Stimulated activated naive B cell treated with anti-CD40 and anti-IgM and Interleukin-4, amounts not matched to agents 10 μg/mL and 1 μg/mL and 100 μg/mL, for 72 hours (primary cell): ENCODE measurements at regions not wholly inside any gene's neighbourhood (a gene's known extent, or its start where the extent isn't known, plus 50 kb on each side); places are given as distances from the start of the nearest gene placed in this dataset.

Experiments used
- ATAC-seq, 2 donors: fragments of 150-1000 bp; cut with Tn5 transposase; replicated peaks; 2 replicates each; pipeline ENCODE4 v1.10.0; 2021; ENCODE audit warnings: moderate library complexity in 1 of 2
- DNase-seq: peaks from one replicate; pipeline ENCODE4 v3.0.0; 2021
- H3K27ac Mint-ChIP-seq: one replicate; pipeline ENCODE4 v1.8.0; 2022; ENCODE audit warnings: mild to moderate bottlenecking, mixed read lengths
- H3K27me3 Mint-ChIP-seq, 2 donors: one replicate each; pipeline ENCODE4 v1.8.0; 2022; ENCODE audit warnings: mixed read lengths in 2 of 2
- H3K36me3 Mint-ChIP-seq, 2 donors: one replicate each; pipeline ENCODE4 v1.8.0; 2022; ENCODE audit warnings: mixed read lengths in 2 of 2, mild to moderate bottlenecking in 1 of 2
- H3K4me1 Mint-ChIP-seq, 2 donors: one replicate each; pipeline ENCODE4 v1.8.0; 2022; ENCODE audit warnings: mixed read lengths in 2 of 2, mild to moderate bottlenecking in 1 of 2
- H3K4me3 Mint-ChIP-seq, 2 donors: one replicate each; pipeline ENCODE4 v1.8.0; 2022; ENCODE audit warnings: mild to moderate bottlenecking in 2 of 2, mixed read lengths in 2 of 2, moderate library complexity in 1 of 2
- H3K9me3 Mint-ChIP-seq, 2 donors: one replicate each; pipeline ENCODE4 v1.8.0; 2022; ENCODE audit warnings: mixed read lengths in 2 of 2, mild to moderate bottlenecking in 1 of 2

- DNase-seq = no peak
- H3K4me1 Mint-ChIP-seq = no peaks in the 10 kb centered on the region
- ATAC-seq = no peak
- no peak overlapping the region for H3K27ac Mint-ChIP-seq
- H3K27me3 Mint-ChIP-seq = no peaks in the 10 kb centered on the region
- H3K9me3 Mint-ChIP-seq = no peaks in the 10 kb centered on the region
- no peaks in the 10 kb centered on the region for H3K36me3 Mint-ChIP-seq
- H3K4me3 Mint-ChIP-seq = no peak overlapping the region
These were observed 666.1 kb upstream of the NRXN1 start for GRCh38 chr2:51698021-51698420.

- H3K27me3 Mint-ChIP-seq = no peaks in the 10 kb centered on the region
- no peak for ATAC-seq
- H3K4me1 Mint-ChIP-seq = no peaks in the 10 kb centered on the region
- no peaks in the 10 kb centered on the region for H3K9me3 Mint-ChIP-seq
- no peak overlapping the region for H3K4me3 Mint-ChIP-seq
- DNase-seq = no peak
- H3K27ac Mint-ChIP-seq = no peak overlapping the region
- H3K36me3 Mint-ChIP-seq = no peaks in the 10 kb centered on the region
These were observed 665.2 kb upstream of the NRXN1 start for GRCh38 chr2:51697095-51697494.

- no peaks in the 10 kb centered on the region for H3K27me3 Mint-ChIP-seq
- no peaks in the 10 kb centered on the region for H3K4me1 Mint-ChIP-seq
These were observed 663.6 kb upstream of the NRXN1 start for GRCh38 chr2:51695531-51695930.

GRCh38 chr2:51693640-51694039 lies 661.7 kb upstream of the NRXN1 start:
- ATAC-seq (no peak), DNase-seq (no peak)
- no peak overlapping the region for H3K27ac Mint-ChIP-seq
- no peaks in the 10 kb centered on the region for H3K36me3 Mint-ChIP-seq
- no peaks in the 10 kb centered on the region for H3K27me3 Mint-ChIP-seq
- H3K9me3 Mint-ChIP-seq = no peaks in the 10 kb centered on the region
- H3K4me3 Mint-ChIP-seq = no peak overlapping the region
- H3K4me1 Mint-ChIP-seq = no peaks in the 10 kb centered on the region

More at GRCh38 chr2:51695531-51695930, 663.6 kb upstream of the NRXN1 start:
- H3K9me3 Mint-ChIP-seq = no peaks in the 10 kb centered on the region
- no peak for DNase-seq
- no peak for ATAC-seq
- H3K36me3 Mint-ChIP-seq = no peaks in the 10 kb centered on the region
- no peak overlapping the region for H3K27ac Mint-ChIP-seq
- H3K4me3 Mint-ChIP-seq = no peak overlapping the region

GRCh38 chr2:51681854-51682253 lies 649.9 kb upstream of the NRXN1 start:
- no peak overlapping the region for H3K27ac Mint-ChIP-seq
- ATAC-seq (no peak), DNase-seq (no peak)
- H3K9me3 Mint-ChIP-seq = peaks cover under 1 to 5% of the 10 kb centered on the region in 2 donors
- no peaks in the 10 kb centered on the region for H3K4me1 Mint-ChIP-seq
- H3K4me3 Mint-ChIP-seq = no peak overlapping the region
- H3K36me3 Mint-ChIP-seq = no peaks in the 10 kb centered on the region
- no peaks in the 10 kb centered on the region for H3K27me3 Mint-ChIP-seq

GRCh38 chr2:51673628-51674027 lies 641.7 kb upstream of the NRXN1 start:
- Mint-ChIP-seq H3K9me3 (no peaks in the 10 kb centered on the region), H3K4me3 (no peak overlapping the region), H3K36me3 (no peaks in the 10 kb centered on the region), H3K27me3 (no peaks in the 10 kb centered on the region), H3K27ac (no peak overlapping the region), H3K4me1 (no peaks in the 10 kb centered on the region)
- DNase-seq = no peak
- no peak for ATAC-seq

- H3K4me3 Mint-ChIP-seq = no peak overlapping the region
- no peaks in the 10 kb centered on the region for H3K36me3 Mint-ChIP-seq
- H3K27ac Mint-ChIP-seq = no peak overlapping the region
- DNase-seq = no peak
- peaks cover 3% of the 10 kb centered on the region in 2 donors for H3K9me3 Mint-ChIP-seq
- H3K4me1 Mint-ChIP-seq = no peaks in the 10 kb centered on the region
- H3K27me3 Mint-ChIP-seq = no peaks in the 10 kb centered on the region
- ATAC-seq = no peak
These were observed 635.7 kb upstream of the NRXN1 start for GRCh38 chr2:51667679-51668078.

GRCh38 chr2:51662187-51662586 lies 630.3 kb upstream of the NRXN1 start:
- Mint-ChIP-seq H3K27me3 (no peaks in the 10 kb centered on the region), H3K9me3 (peaks cover 3% of the 10 kb centered on the region in 2 donors), H3K36me3 (no peaks in the 10 kb centered on the region), H3K4me1 (no peaks in the 10 kb centered on the region), H3K4me3 (no peak overlapping the region), H3K27ac (no peak overlapping the region)
- ATAC-seq (no peak), DNase-seq (no peak)

- Mint-ChIP-seq H3K4me3 (no peak overlapping the region), H3K9me3 (no peaks in the 10 kb centered on the region), H3K27ac (no peak overlapping the region), H3K27me3 (no peaks in the 10 kb centered on the region), H3K4me1 (no peaks in the 10 kb centered on the region), H3K36me3 (no peaks in the 10 kb centered on the region)
- no peak for DNase-seq
- ATAC-seq = no peak
These were observed 625.9 kb upstream of the NRXN1 start for GRCh38 chr2:51657849-51658248.

GRCh38 chr2:51650769-51651168 lies 618.8 kb upstream of the NRXN1 start:
- H3K9me3 Mint-ChIP-seq = no peaks in the 10 kb centered on the region
- H3K27ac Mint-ChIP-seq = no peak overlapping the region
- DNase-seq (no peak), ATAC-seq (no peak)
- H3K4me1 Mint-ChIP-seq = no peaks in the 10 kb centered on the region
- no peaks in the 10 kb centered on the region for H3K27me3 Mint-ChIP-seq
- no peak overlapping the region for H3K4me3 Mint-ChIP-seq
- no peaks in the 10 kb centered on the region for H3K36me3 Mint-ChIP-seq

- no peak overlapping the region for H3K4me3 Mint-ChIP-seq
- H3K36me3 Mint-ChIP-seq = no peaks in the 10 kb centered on the region
- H3K27me3 Mint-ChIP-seq = no peaks in the 10 kb centered on the region
- no peaks in the 10 kb centered on the region for H3K9me3 Mint-ChIP-seq
- DNase-seq (no peak), ATAC-seq (no peak)
- H3K27ac Mint-ChIP-seq = no peak overlapping the region
- no peaks in the 10 kb centered on the region for H3K4me1 Mint-ChIP-seq
These were observed 617.4 kb upstream of the NRXN1 start for GRCh38 chr2:51649366-51649765.

- Mint-ChIP-seq H3K4me1 (no peaks in the 10 kb centered on the region), H3K27ac (no peak overlapping the region), H3K36me3 (no peaks in the 10 kb centered on the region), H3K9me3 (peaks cover 3 to 8% of the 10 kb centered on the region in 2 donors), H3K4me3 (no peak overlapping the region), H3K27me3 (no peaks in the 10 kb centered on the region)
- DNase-seq (no peak), ATAC-seq (no peak)
These were observed 606.9 kb upstream of the NRXN1 start for GRCh38 chr2:51638811-51639210.

GRCh38 chr2:51633073-51633472 lies 601.1 kb upstream of the NRXN1 start:
- Mint-ChIP-seq H3K4me3 (no peak overlapping the region), H3K27ac (no peak overlapping the region), H3K27me3 (no peaks in the 10 kb centered on the region), H3K36me3 (no peaks in the 10 kb centered on the region), H3K9me3 (peaks cover 0 to 4% of the 10 kb centered on the region in 2 donors), H3K4me1 (no peaks in the 10 kb centered on the region)
- ATAC-seq = no peak
- DNase-seq = no peak

- H3K9me3 Mint-ChIP-seq = peaks cover 0 to 3% of the 10 kb centered on the region in 2 donors
- H3K27ac Mint-ChIP-seq = no peak overlapping the region
- H3K4me1 Mint-ChIP-seq = no peaks in the 10 kb centered on the region
- ATAC-seq (no peak), DNase-seq (no peak)
- no peaks in the 10 kb centered on the region for H3K27me3 Mint-ChIP-seq
- H3K36me3 Mint-ChIP-seq = no peaks in the 10 kb centered on the region
- H3K4me3 Mint-ChIP-seq = no peak overlapping the region
These were observed 597.5 kb upstream of the NRXN1 start for GRCh38 chr2:51629406-51629805.

- ATAC-seq (no peak), DNase-seq (no peak)
- Mint-ChIP-seq H3K27ac (no peak overlapping the region), H3K36me3 (no peaks in the 10 kb centered on the region), H3K4me3 (no peak overlapping the region), H3K4me1 (no peaks in the 10 kb centered on the region), H3K27me3 (no peaks in the 10 kb centered on the region), H3K9me3 (peaks cover 0 to 1% of the 10 kb centered on the region in 2 donors)
These were observed 597.0 kb upstream of the NRXN1 start for GRCh38 chr2:51628917-51629316.

GRCh38 chr2:51624995-51625394 lies 593.1 kb upstream of the NRXN1 start:
- Mint-ChIP-seq H3K36me3 (no peaks in the 10 kb centered on the region), H3K27me3 (no peaks in the 10 kb centered on the region), H3K4me3 (no peak overlapping the region), H3K9me3 (peaks cover 0 to 3% of the 10 kb centered on the region in 2 donors), H3K27ac (no peak overlapping the region), H3K4me1 (no peaks in the 10 kb centered on the region)
- ATAC-seq = no peak
- no peak for DNase-seq
